HL-60 (cell line): ENCODE measurements at regions not wholly inside any gene's neighbourhood (a gene's known extent, or its start where the extent isn't known, plus 50 kb on each side); places are given as distances from the start of the nearest gene placed in this dataset.

ENCODE experiments used
- DNase-seq, 2 experiments: peaks; one replicate each; pipeline ENCODE4 v3.0.0-alpha.2; 2010 to 2020; ENCODE audit warnings: low read depth in 1 of 2, low spot score in 1 of 2
- H3K27ac ChIP-seq: fragments of 250-450 bp; sonication (Bioruptor Pico); replicated peaks from 2 replicates; pipeline ENCODE4 v1.5.1; 2020; ENCODE audit warnings: mild to moderate bottlenecking, moderate library complexity
- H3K27me3 ChIP-seq: fragments of 250-450 bp; sonication (Bioruptor Pico); 2 replicates; pipeline ENCODE4 v1.5.1; 2021; ENCODE audit warnings: mild to moderate bottlenecking, moderate library complexity; ENCODE audit not compliant: insufficient read depth, poor library complexity, severe bottlenecking
- H3K4me3 ChIP-seq: replicated peaks from 2 replicates; pipeline ENCODE4 v1.5.1; 2011; ENCODE audit warnings: mild to moderate bottlenecking, control low read depth, low read length; ENCODE audit not compliant: insufficient read depth
- CTCF ChIP-seq: IDR thresholded peaks from one replicate; pipeline ENCODE4 v1.5.1; 2011; ENCODE audit warnings: low read length, control low read depth, inconsistent platforms; ENCODE audit not compliant: insufficient read depth
- GABPA ChIP-seq: IDR thresholded peaks from 2 replicates; pipeline ENCODE4 v1.6.1; 2012; ENCODE audit warnings: low read depth
- POLR2AphosphoS5 ChIP-seq: IDR thresholded peaks from 2 replicates; pipeline ENCODE4 v1.6.1; 2012; ENCODE audit warnings: low read depth
- REST ChIP-seq: IDR thresholded peaks from 2 replicates; pipeline ENCODE4 v1.6.1; 2012; ENCODE audit warnings: low read depth; ENCODE audit not compliant: insufficient replicate concordance
- SPI1 ChIP-seq: IDR thresholded peaks from 2 replicates; pipeline ENCODE4 v1.6.1; 2012; ENCODE audit warnings: low read depth, mild to moderate bottlenecking, borderline replicate concordance

- no peak overlapping the region for H3K4me3 ChIP-seq
- DNase-seq = no peak
- no peak for TF ChIP-seq GABPA
- H3K27me3 ChIP-seq = no peaks in the 10 kb centered on the region
- H3K27ac ChIP-seq = no peak overlapping the region
Measured at GRCh38 chr5:8238080-8238479, 369.1 kb downstream of the MTRR start.

- Histone ChIP-seq H3K27ac (no peak overlapping the region), H3K27me3 (no peaks in the 10 kb centered on the region), H3K4me3 (no peak overlapping the region)
- DNase-seq = no peak
- TF ChIP-seq POLR2AphosphoS5 = no peak
- TF ChIP-seq SPI1 = no peak
- TF ChIP-seq REST = no peak
- no peak for TF ChIP-seq GABPA
- no peak for TF ChIP-seq CTCF
Measured at GRCh38 chr5:8239198-8239597, 370.2 kb downstream of the MTRR start.

GRCh38 chr5:8239646-8240045 lies 370.7 kb downstream of the MTRR start:
- TF ChIP-seq CTCF (no peak), POLR2AphosphoS5 (no peak), GABPA (no peak), SPI1 (no peak), REST (no peak)
- DNase-seq = no peak
- Histone ChIP-seq H3K27ac (no peak overlapping the region), H3K27me3 (no peaks in the 10 kb centered on the region), H3K4me3 (no peak overlapping the region)

GRCh38 chr5:8241076-8241475 lies 372.1 kb downstream of the MTRR start:
- no peak for TF ChIP-seq POLR2AphosphoS5
- no peak for TF ChIP-seq GABPA
- TF ChIP-seq REST = no peak
- TF ChIP-seq CTCF = no peak
- no peak for TF ChIP-seq SPI1
- H3K4me3 ChIP-seq = no peak overlapping the region
- no peak overlapping the region for H3K27ac ChIP-seq
- DNase-seq = no peak
- H3K27me3 ChIP-seq = no peaks in the 10 kb centered on the region
